Neural cell (in vitro differentiated cells): ENCODE measurements at regions not wholly inside any gene's neighbourhood (a gene's known extent, or its start where the extent isn't known, plus 50 kb on each side); places are given as distances from the start of the nearest gene placed in this dataset.

ENCODE experiments used
- H2AFZ ChIP-seq: fragments of 200-600, 300-800 bp; sonication (generic), shearing (Covaris generic); 2 replicates; pipeline ENCODE4 v1.6.0; 2014; ENCODE audit warnings: low read depth, mild to moderate bottlenecking, antibody characterized with exemption, low read length, moderate library complexity
- H3F3A ChIP-seq: fragments of 200-600 bp; shearing (Covaris generic); 2 replicates; pipeline ENCODE4 v1.6.1; 2016; ENCODE audit warnings: mild to moderate bottlenecking, moderate library complexity, mixed read lengths, antibody characterized with exemption, low read length; ENCODE audit not compliant: insufficient read depth, poor library complexity, severe bottlenecking
- H3K27ac ChIP-seq: fragments of 200-600, 300-800 bp; sonication (generic), shearing (Covaris generic); 2 replicates; pipeline ENCODE4 v1.5.1; 2014; ENCODE audit warnings: mild to moderate bottlenecking, low read length, moderate library complexity
- H3K27me3 ChIP-seq: fragments of 300-800, 200-600 bp; sonication (generic), shearing (Covaris generic); 2 replicates; pipeline ENCODE4 v1.6.0; 2014; ENCODE audit warnings: mild to moderate bottlenecking, low read depth, low read length, moderate library complexity; ENCODE audit not compliant: insufficient read depth
- H3K36me3 ChIP-seq: fragments of 300-800, 200-600 bp; sonication (generic), shearing (Covaris generic); 2 replicates; pipeline ENCODE4 v1.5.1; 2014; ENCODE audit warnings: mild to moderate bottlenecking, antibody characterized with exemption, low read length, moderate library complexity; ENCODE audit not compliant: insufficient read depth
- H3K4me2 ChIP-seq: fragments of 300-800, 200-600 bp; sonication (generic), shearing (Covaris generic); 2 replicates; pipeline ENCODE4 v1.6.0; 2014; ENCODE audit warnings: mild to moderate bottlenecking, low read length
- H3K4me3 ChIP-seq: fragments of 300-800, 200-600 bp; sonication (generic), shearing (Covaris generic); 2 replicates; pipeline ENCODE4 v1.5.1; 2014; ENCODE audit warnings: mild to moderate bottlenecking, low read length, moderate library complexity
- H3K79me2 ChIP-seq: fragments of 200-600 bp; shearing (Covaris generic); replicated peaks from 2 replicates; pipeline ENCODE4 v1.6.0; 2014; ENCODE audit warnings: mild to moderate bottlenecking, low read length, moderate library complexity; ENCODE audit not compliant: insufficient read depth
- H3K9ac ChIP-seq: fragments of 300-800, 200-600 bp; sonication (generic), shearing (Covaris generic); 2 replicates; pipeline ENCODE4 v1.6.1; 2016; ENCODE audit warnings: mild to moderate bottlenecking, low read length, mixed read lengths
- H3K9me2 ChIP-seq: fragments of 200-600 bp; shearing (Covaris generic); 2 replicates; pipeline ENCODE4 v1.6.1; 2016; ENCODE audit warnings: mild to moderate bottlenecking, low read length, mixed read lengths; ENCODE audit not compliant: insufficient read depth
- H3K9me3 ChIP-seq: fragments of 200-600, 300-800 bp; sonication (generic), shearing (Covaris generic); 2 replicates; pipeline ENCODE4 v1.6.1; 2016; ENCODE audit warnings: mild to moderate bottlenecking, mixed run types, low read length, moderate library complexity, mixed read lengths
- H4K20me1 ChIP-seq: fragments of 200-600 bp; shearing (Covaris generic); 2 replicates; pipeline ENCODE4 v1.6.1; 2016; ENCODE audit warnings: mild to moderate bottlenecking, mixed run types; ENCODE audit not compliant: insufficient read depth
- CTCF ChIP-seq: fragments of 450-650 bp; IDR thresholded peaks from 2 replicates; pipeline ENCODE4 v1.5.1; 2014; ENCODE audit warnings: antibody characterized with exemption, mild to moderate bottlenecking, moderate library complexity; ENCODE audit not compliant: poor library complexity, severe bottlenecking
- EP300 ChIP-seq: fragments of 450-650 bp; conservative IDR thresholded peaks from 2 replicates; pipeline ENCODE4 v1.6.1; 2014; ENCODE audit warnings: antibody characterized with exemption, mild to moderate bottlenecking, moderate library complexity; ENCODE audit not compliant: poor library complexity, severe bottlenecking
- EZH2 ChIP-seq: fragments of 200-600, 300-800 bp; shearing (Covaris generic), sonication (generic); IDR thresholded peaks from 2 replicates; pipeline ENCODE4 v1.6.1; 2014; ENCODE audit warnings: antibody characterized with exemption, low read length, borderline replicate concordance, mild to moderate bottlenecking; ENCODE audit not compliant: insufficient read depth, poor library complexity, severe bottlenecking
- MXI1 ChIP-seq: fragments of 450-650 bp; conservative IDR thresholded peaks from 2 replicates; pipeline ENCODE4 v1.6.1; 2014; ENCODE audit warnings: antibody characterized with exemption, mild to moderate bottlenecking; ENCODE audit not compliant: poor library complexity, severe bottlenecking
- POLR2AphosphoS5 ChIP-seq: IDR thresholded peaks from 2 replicates; pipeline ENCODE4 v1.6.1; 2012
- RAD21 ChIP-seq: fragments of 450-650 bp; conservative IDR thresholded peaks from 2 replicates; pipeline ENCODE4 v1.6.1; 2014; ENCODE audit warnings: antibody characterized with exemption, mild to moderate bottlenecking, moderate library complexity
- REST ChIP-seq: IDR thresholded peaks from 2 replicates; pipeline ENCODE4 v1.6.1; 2012; ENCODE audit warnings: borderline replicate concordance
- SMC3 ChIP-seq: fragments of 450-650 bp; conservative IDR thresholded peaks from 2 replicates; pipeline ENCODE4 v1.6.1; 2014; ENCODE audit warnings: antibody characterized with exemption, mild to moderate bottlenecking, moderate library complexity; ENCODE audit not compliant: poor library complexity
- TAF1 ChIP-seq: IDR thresholded peaks from 2 replicates; pipeline ENCODE4 v1.6.1; 2012; ENCODE audit warnings: low read depth

DNA sequence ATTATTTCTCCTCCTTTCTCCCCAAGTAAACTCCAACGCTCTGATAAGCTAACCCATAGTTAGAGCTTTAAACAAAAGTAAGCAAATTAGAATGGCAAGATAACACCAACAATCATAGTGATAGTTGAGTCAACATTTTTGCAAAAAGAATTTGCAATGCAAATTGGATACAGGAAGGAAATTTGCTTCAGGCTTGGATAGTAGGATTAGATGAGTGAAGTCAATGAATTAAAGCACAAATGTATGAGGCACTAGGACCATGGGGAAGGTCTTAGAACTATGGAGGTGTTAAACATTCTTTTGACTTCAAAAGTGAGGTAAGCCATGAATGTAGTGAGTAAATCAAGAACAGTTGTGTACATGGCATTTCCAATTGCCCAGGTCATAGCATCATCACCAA lies 289.8 kb upstream of the GRAMD2B start:
- Histone ChIP-seq H3K9ac (no peak overlapping the region), H3K36me3 (no peaks in the 10 kb centered on the region), H4K20me1 (no peaks in the 10 kb centered on the region), H3F3A (no peaks in the 10 kb centered on the region), H3K27ac (no peak overlapping the region), H3K4me2 (no peak overlapping the region), H2AFZ (no peak overlapping the region), H3K9me2 (no peaks in the 10 kb centered on the region), H3K79me2 (no peaks in the 10 kb centered on the region), H3K9me3 (no peaks in the 10 kb centered on the region), H3K27me3 (no peaks in the 10 kb centered on the region), H3K4me3 (no peak overlapping the region)
- TF ChIP-seq CTCF (no peak), RAD21 (no peak), REST (no peak), SMC3 (no peak), EP300 (no peak), POLR2AphosphoS5 (no peak), TAF1 (no peak)

DNA sequence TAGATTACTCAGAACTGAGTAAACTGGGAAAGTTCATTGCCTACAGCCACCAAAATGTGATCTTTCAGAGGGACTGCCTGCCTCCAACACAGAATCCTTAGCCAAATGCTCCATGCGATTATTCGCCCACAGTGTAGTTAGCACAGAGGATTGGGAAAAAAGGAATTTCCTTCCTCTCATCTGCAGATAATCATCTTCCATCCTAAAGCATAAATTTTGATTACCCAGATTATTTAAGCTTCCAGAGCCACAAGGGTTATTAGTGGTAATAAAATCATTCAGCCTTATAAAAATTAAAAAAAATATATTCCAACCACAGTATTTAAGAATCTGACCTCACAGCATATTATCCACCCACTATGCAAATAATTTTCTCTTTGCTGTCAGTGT lies 285.3 kb upstream of the GRAMD2B start:
- H3K9me2 ChIP-seq, result no peaks in the 10 kb centered on the region
- H3K36me3 ChIP-seq, result no peaks in the 10 kb centered on the region
- H3K4me2 ChIP-seq, result no peak overlapping the region
- no peak overlapping the region for H3K9ac ChIP-seq
- no peaks in the 10 kb centered on the region for H3K27me3 ChIP-seq
- H4K20me1 ChIP-seq, result no peaks in the 10 kb centered on the region
- H2AFZ ChIP-seq, result no peak overlapping the region
- H3K4me3 ChIP-seq, result no peak overlapping the region
- H3K27ac ChIP-seq, result no peak overlapping the region
- H3F3A ChIP-seq, result no peaks in the 10 kb centered on the region
- H3K79me2 ChIP-seq, result no peaks in the 10 kb centered on the region
- no peak for TF ChIP-seq REST
- TF ChIP-seq SMC3, result no peak
- no peak for TF ChIP-seq EP300
- TF ChIP-seq CTCF, result no peak
- no peak for TF ChIP-seq RAD21
- no peak for TF ChIP-seq POLR2AphosphoS5
- TF ChIP-seq TAF1, result no peak
- no peak for TF ChIP-seq EZH2
- TF ChIP-seq MXI1, result no peak
- H3K9me3 ChIP-seq, result no peaks in the 10 kb centered on the region
